GM19324 (cell line): ENCODE measurements at regions not wholly inside any gene's neighbourhood (a gene's known extent, or its start where the extent isn't known, plus 50 kb on each side); places are given as distances from the start of the nearest gene placed in this dataset.
"Not testable (repeated sequence)": the region's sequence is repeated elsewhere in the genome, so short reads cannot be mapped to it uniquely, and the experiment has no call there.

ENCODE experiments used
- ATAC-seq: cut with Tn5 transposase; IDR thresholded peaks from one replicate; pipeline ENCODE4 v1.9.1; 2021; ENCODE audit warnings: mild to moderate bottlenecking, moderate library complexity; ENCODE audit not compliant: unreplicated experiment, low FRiP score

DNA sequence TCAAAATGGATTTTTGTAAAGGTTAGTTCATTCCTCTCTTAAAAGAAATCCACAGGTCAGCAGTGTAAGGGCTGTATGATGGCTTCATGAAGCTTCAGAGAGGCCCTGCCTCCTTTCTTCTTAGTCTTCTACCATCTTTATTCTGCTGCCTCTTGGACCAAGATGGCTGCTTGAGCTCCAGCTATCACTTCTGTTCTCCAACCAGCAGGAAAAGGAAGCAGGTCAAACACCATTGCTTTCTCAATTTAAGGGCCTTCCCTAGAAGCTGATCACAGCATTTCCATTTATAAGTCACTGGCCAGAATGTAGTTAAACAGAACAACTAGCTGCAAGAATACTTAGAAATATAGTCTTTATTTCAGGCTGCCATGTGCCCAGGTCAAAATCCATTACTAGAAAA lies 336.8 kb upstream of the KLF3 start:
- no peak for ATAC-seq

DNA sequence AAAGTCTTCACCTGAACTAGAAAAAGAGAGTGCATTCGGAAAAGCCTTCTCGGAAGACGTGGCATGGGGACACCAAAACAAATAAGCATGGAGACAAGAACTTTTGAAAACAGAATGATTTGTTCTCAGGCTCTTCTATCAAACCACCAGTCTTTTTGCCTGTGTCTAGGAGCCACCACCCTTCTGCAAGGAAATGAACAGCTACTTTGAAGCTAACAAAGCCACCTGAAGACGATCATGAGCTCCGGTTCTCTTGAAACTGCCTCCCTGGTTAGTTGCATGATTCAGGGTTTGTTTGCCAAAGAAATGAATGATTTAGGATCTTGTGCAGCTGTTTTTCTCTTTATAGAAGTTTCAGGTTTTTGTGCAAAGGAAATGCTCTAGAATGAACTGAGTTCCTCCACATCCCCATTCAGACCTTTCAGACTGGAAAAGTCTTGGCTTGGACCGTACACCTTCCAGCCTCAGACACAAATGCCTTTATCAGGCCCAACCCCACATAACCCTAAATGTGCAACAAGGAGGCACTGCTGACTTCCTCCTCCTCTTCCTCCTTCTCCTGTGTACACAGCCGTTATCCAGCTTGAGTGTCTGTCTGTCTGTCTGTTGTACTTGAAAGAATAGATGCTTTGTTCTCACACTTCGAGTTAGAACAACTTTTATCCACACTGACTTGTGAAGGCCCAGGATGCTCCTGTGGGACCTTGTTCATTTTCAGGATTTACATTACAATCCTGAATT lies 334.8 kb upstream of the KLF3 start:
- ATAC-seq = no peak

DNA sequence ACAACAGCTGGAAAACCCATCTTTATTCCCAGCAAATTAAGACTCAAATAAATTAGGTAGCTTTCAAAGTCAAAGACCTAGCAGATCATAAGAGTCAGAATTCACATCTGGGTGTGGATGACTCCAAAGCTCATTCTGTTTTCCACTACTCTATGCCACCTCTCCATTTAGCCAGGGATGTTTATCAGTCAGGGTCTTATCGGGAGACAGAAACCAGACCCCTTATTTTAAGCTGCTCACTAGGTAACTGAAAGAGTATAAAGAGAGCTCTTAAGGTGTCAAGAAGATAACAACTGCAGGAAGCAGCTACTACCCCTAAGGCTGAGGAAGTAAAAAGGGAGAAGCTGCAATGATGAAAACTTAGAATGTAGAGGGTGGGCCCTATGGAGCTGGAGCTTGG lies 333.7 kb upstream of the KLF3 start:
- ATAC-seq = no peak

DNA sequence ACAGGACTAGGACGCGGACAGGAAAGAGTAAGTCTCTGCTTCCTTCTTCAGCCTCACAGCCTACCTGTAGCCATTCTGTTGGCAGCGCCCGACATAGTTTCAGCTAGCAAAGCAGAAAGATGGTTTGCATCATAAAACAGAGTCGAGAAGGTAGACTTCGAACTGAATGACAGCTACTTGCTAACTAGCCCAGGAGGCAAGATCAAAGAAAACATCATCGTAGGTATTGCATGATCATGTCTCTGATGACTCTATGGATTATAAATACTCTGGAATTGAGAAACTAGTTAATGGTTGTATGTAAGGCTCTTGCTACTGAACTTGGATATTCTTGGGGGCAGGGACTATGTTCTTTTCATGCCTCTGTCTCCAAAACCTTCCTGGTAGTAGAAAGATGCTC lies 333.1 kb upstream of the KLF3 start:
- no peak for ATAC-seq

DNA sequence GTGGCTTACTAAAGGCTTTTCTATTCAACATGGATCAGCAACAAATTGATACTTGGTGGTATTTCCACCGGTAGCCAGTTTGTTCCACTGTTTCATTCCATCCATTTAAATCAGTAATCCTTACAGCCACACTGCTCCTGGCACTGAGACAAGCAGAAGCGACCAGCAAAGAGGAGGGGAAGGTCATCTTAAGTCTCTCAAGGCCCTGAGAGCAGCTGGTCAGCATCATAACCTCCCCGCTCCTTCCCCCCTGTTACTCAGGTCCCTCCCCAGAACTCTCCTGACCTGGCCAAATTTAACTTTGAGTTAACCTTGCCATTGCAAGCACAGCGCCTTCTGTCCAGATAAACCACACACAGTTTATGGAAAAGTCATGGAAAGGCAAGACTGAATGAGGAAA lies 331.3 kb upstream of the KLF3 start:
- no peak for ATAC-seq

DNA sequence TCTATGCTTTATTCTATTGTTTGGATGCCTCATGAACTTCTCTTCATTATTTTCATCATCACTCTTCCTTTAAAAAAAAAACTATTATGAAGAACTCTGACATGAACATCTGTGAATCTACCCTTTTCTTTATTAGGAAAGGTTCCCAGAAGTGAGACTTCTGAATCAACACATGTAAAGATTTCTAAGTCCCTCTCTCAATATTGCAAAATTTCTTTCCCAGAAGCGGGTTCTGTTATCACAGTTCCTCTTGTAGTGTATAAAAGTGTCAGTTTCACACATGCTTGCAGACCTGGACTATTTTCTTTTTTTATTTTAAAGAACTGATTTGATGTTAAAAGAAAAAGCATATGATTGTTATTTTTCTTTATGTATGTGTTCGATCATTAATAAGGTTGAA lies 330.8 kb upstream of the KLF3 start:
- ATAC-seq = no peak

DNA sequence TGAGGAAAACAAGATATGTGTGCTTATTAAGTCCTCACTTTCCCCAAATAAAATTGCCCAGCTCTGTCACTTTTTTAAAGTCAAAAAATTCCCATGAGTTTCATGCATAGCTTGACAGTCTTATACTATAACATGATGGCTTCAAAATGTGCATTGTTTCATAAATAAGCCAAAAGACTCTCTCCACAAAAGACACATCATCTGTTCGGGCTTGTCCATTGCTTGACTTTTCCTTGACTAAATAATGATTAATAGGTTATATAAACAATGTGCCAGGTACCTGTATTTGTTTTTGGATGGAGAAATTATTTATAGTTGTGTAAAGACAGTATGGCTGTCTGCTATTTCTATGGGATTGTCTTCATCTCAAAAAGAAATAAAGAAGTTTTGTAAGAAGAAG lies 329.2 kb upstream of the KLF3 start:
- no peak for ATAC-seq

DNA sequence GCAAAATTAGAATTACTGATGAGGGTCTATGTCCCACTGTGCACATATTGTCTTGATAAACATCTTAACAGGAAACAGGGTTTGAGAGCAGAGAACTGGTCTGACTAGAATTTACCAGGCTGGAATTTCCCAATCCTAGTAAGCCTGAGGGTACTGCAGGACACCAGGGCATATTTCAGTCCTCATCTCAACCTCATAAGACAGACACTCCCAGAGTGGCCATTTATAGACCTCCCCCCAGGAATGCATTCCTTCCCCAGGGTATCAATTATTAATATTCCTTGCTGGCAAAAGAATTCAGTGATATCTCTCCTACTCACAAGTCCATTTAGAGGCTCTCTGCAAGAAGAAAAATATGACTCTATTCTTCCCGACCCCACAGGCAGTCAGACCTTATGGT lies 325.1 kb upstream of the KLF3 start:
- ATAC-seq = not testable (repeated sequence)

DNA sequence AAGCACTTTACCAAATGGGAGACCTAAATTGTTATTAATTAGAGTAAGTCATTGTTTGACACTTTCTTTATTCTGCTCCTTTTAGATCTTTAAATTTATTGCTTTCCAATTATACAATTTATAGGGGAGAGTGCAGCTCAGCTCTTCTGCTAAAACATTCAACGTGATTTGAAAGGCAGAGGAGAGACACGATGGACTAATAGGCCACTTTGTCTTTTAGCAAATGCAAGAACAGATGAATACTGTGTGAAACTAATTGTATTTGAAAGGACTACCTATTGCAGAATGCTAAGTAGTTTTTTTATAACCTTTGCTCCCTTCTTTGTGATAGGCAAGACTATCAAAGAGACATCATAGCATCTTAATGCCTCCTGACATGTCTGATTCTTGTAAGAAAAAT lies 320.4 kb upstream of the KLF3 start:
- ATAC-seq = no peak

DNA sequence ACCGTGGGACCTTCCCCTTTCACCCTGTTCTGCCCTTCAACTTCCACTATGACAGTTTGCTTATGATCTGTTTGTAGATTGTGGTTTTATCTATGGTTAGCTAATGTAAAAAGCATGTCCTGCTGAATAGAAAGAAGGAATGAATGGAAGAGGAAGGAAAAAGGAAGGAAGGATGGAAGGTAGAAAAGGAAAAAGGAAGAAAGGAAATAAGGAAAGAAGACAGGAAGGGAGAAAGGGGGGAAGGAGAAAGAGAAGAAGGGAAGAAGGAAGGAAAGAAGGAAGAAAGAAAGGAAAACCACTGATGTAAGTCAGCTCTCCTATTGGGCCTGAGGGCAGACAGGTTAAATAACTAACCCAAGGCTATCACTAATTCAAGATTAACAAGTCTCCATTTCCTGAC lies 319.1 kb upstream of the KLF3 start:
- no peak for ATAC-seq

DNA sequence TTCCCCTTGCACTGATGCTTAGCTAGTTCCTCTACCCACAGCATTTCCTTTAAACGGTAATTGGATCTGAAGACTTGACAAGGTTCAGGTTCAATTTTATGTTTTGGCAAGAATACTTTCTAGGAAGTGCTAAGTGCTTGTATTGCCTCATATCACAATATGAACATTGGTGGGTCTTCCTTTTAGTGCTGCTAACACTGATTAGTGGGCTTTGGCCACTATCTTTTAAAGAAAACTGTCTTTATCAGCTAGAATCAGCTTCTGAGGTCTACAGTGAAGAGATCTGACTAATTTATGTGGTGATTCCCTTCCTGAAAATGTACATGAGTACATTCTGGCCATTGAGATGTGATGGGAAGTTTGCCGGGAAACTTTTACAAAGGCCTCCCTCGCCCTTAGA lies 316.7 kb upstream of the KLF3 start:
- no peak for ATAC-seq

DNA sequence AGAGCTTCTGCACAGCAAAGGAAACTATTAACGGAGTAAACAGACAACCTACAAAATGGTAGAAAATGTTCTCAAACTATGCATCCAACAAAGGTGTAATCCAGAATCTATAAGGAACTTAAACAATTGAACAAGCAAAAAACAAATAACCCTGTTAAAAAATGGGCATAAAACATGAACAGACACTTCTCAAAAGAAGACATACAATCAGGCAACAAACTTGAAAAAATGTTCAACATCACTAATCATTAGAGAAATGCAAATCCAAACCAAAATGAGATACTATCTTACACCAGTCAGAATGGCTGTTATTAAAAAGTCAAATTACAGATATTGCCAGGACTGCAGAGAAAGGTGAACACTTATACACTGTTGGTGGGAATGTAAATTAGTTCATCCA lies 309.6 kb upstream of the KLF3 start:
- no peak for ATAC-seq

DNA sequence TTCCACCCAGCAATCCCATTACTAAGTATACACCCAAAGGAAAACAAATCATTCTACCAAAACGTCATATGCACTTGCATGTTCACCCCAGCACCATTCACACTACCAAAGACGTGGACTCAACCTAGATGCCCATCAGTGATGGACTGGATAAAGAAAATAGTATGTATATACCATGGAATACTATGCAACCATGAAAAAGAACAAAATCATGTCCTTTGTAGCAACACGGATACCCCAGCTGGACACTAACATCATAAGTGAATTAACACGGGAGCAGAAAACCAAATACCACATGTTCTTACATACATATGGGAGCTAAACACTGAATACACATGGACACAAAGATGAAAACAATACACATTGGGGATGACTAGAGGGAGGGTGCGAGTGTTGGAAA lies 309.1 kb upstream of the KLF3 start:
- ATAC-seq = no peak

DNA sequence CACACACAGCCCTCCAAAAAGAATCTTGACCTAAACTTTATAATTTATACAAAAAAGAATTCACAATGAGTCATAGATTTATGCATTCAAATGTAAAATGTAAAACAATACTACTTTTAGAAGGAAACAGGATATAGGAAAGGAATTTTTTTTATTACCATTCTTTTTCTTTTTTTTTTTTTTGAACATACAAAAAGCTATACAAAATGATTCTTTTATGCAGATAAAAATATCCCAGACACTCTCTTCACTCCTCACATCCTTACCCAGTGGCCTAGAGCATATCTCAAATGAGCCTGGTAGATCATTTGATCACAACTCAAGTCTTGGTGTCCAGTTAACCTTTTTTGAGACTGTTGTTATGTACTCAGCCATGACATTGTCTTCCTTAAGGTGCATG lies 307.3 kb upstream of the KLF3 start:
- ATAC-seq = no peak

DNA sequence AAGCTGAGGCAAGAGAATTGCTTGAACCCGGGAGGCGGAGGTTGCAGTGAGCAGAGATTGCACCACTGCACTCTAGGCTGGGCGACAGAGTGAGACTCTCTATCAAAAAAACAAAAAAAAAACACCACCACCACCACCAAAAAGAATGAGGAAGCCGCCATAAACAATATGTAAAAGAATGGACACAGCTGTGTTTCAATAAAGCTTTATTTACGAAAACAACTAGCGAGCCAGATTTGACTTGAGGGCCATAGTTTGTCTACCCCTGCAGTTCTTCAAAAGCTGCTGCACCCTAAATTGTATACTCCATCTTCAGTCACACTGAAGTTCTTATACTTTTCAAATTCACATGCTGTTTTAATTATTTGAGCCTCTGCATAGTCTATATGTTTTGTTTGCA lies 306.5 kb upstream of the KLF3 start:
- ATAC-seq = no peak

DNA sequence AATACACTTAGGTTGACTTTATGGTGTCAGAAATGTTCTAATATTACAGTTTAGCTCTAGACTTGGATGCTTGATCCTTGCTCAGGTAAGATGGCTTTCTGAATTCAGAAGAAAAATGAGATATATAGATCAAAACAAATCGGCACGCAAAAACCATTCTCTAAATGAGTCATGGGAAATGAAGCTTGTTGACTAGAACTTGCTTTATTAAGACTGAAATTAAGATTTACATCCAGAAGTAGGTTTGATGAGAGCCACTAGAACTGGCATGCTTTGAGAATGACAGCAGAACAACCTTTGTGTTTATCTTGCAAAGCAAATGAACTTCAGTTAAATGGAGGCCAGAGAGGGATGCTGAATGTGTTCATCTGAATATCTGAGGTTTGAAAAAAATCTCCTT lies 304.9 kb upstream of the KLF3 start:
- ATAC-seq = no peak

DNA sequence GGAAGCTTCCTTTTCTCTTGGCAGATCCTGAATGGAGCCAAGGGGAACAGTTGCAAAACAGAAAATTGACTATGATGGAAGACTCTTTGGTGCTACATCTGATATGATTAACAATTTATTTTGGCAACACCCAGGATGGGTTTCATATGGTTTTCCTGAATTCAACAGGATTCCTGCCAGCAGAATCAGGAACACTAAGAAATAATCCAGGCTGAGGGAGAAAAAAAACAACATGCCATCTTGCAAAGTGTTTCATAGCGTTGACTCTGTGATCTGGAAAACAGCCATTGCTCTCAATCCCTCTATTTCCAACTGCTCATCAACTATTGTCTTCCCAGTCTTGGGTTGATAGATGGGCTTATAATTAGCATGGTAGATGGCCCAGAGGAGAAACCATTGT lies 303.8 kb upstream of the KLF3 start:
- ATAC-seq = no peak

DNA sequence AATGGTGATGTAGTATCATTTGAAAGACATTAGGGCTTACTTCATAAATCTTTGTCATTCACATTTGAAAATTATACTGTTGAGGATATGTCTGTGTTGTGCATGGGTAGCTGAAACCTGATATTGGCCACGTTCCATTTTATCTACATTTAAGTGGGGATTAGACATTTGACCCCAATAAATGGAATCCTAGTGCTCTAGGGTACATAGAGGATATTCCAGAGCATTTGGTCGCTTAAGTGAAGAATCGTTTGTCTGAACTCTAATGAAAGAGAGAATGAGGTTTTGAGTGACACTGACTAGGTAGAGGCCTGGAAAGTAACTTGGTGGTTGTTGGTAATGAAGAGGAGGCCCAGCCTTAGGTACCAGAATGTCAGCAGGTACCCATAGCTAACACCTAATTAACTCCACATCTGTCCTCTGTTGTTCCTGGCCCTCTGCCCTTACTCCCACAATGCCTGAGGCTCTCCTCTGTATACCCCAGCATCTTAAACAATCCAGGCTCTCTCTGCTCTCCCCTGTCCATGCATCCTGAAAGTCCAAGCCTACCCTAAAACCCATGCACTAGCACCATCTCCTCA lies 299.5 kb upstream of the KLF3 start:
- no peak for ATAC-seq

DNA sequence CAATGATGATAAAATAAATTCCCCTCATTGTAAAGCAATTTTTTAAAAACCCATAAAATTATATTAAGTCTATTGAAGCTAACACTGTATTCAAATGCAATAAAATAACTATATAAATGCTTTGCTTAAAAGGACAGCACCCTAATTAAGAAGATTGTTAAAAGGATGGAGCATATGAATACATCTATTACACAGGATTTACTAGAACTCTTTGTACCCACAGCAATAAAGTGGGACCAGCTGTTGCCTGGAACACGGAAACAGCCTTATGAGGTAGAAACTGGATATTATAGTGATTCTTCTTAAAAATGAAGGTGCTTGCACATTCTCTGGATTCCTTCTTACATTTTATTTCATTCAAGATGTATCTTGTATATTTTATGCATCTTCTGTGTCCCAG lies 298.7 kb upstream of the KLF3 start:
- ATAC-seq = no peak

DNA sequence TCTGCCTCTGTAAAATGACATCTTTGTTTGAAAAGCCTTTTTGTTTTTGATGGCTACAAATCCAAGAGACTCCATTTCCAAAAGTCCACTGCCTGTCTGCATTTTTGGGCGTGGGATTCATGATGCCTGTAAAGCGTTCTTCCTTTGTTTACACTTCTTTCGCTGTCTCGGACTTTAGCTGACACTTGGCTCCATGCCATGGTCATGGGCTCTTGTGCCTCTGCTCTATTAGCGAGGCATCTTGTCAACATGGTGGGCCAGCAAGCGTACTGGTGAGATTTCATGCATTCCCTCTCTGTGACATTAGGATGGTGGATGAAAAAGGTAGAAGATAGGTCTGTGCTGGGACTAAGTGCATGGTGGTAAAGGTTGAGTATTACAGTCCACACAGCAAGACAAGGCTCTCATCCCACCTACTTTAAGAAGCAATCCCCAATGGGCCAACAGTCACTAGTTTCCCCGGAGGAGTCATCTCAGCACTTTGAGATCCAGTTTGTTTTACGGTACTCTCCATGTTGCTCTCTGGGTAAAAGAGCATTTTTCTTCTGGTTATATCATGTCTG lies 298.2 kb upstream of the KLF3 start:
- no peak for ATAC-seq

DNA sequence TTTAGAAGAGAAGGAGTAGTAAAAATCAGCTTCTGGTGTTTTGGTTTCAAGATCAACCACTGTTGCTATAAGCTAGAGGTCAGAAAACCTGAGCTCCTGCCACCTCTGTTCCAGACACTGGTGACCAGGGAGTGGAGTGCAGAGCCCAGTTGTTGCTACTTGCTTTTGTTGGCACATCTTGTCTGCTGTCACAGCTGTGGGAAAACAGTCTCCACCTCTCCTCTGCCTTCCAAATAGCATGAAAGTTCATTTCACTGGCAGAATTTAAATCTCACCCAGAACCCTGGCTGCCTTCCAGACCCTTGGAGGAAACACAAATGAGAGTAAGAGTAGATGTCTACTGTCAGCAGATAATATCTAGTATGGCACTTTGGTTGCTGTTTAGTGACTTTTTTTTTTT lies 297.5 kb upstream of the KLF3 start:
- no peak for ATAC-seq

DNA sequence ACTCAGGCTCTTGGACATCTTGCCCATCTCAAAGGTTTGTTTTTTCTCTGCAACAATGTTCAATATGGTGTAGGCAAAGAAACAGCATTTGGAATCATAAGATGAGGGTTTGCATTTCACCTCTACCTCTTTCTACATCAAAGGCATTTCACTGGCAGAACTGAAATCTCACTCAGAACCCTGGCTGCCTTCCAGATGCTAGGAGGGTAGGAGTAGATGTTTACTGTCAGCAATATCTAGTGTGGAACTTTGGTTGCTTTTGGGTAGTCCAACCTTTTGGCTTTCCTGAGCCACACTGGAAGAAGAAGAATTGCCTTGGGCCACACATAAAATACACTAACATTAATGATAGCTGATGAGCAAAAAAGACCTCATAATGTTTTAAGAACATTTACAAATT lies 297.0 kb upstream of the KLF3 start:
- no peak for ATAC-seq
